GM19239 (cell line): ENCODE measurements at regions not wholly inside any gene's neighbourhood (a gene's known extent, or its start where the extent isn't known, plus 50 kb on each side); places are given as distances from the start of the nearest gene placed in this dataset.

Source experiments
- DNase-seq: peaks from one replicate; pipeline ENCODE4 v3.0.0; 2011; ENCODE audit warnings: low spot score; ENCODE audit not compliant: insufficient read length
- FAIRE-seq: peaks from 2 replicates; lab custom pipeline; 2011; peaks lifted over from hg19 to GRCh38; lab: Jason Lieb, UNC

DNA sequence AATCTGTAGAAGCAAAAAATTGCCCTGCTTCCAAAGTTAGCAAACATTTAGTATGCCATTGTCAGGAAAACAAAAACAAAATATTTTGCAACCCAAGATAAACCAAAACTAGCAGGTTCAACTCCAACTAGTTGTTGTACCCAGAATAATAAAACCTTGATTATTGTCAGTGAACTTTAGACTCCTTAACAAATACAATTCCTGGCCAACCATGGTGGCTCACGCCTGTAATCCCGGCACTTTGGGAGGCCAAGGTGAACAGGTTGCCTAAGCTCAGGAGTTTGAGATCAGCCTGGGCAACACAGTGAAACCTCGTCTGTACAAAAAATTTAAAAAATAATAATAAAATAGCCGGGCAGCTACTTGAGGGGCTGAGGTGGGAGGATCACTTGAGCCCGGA, 53.6 kb upstream of the EPCAM start:
- FAIRE-seq = no peak
- no peak for DNase-seq

DNA sequence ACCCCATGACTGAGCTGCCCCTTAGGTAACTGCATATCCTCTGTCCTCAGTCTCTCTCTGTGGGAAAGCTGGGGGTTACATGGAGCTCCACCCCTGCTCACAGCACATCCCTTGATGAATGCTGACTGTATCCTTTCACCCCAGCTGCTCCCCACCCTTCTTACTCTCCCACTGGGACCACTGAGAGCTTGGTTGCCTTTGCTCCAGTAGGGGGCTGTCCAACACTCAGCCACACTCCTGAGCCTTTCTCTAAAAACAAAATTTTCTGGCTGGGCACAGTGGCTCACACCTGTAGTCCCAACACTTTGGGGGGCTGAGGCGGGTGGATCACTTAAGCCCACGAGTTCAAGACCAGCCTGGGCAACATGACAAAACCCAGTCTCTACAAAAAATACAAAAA, 55.4 kb upstream of the EPCAM start:
- no peak for FAIRE-seq
- no peak for DNase-seq

DNA sequence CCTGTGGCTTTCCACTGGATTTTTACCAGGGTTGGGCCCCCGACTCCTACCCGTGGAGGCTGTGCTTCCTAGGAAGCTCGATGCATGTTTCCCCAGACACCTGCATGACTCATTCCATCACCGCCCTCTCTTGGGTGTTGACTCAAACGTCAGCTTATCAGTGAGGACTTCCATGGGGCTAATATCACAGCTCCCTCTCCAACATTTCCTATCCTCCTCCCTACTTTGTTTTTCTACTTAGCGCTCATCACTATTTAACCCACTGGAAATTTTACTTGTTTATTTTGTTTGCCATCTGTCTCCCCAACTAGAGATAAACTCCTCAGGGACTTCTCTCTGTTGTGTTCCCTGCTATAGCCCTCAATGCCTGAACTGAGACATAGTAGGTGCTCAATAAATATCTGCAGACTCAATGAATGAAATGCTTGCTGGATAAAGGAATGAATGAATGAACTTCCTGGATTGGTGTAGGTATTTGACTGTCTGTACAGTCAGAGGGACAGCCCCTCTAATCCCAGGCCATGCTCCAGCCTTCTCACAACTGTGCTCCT, 55.9 kb upstream of the EPCAM start:
- DNase-seq (no peak), FAIRE-seq (peak; percentile 71)

DNA sequence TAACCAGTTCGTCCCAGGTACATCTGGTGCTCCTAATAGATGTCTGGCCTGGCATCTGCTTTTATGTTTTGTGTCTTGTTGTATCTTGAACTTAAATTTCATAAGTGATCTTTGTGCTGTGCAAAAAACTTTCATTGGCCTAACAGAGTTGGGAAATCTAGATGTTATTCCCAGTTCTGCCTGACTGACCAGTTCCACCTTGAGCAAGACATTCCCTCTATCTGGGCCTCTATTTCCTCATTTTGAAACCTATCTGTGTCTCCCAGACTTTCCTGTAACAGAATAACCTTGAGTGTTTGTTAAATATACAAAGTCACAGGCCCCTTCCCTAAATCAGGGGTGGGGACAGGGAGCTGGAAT, 56.6 kb upstream of the EPCAM start:
- DNase-seq = no peak
- no peak for FAIRE-seq

DNA sequence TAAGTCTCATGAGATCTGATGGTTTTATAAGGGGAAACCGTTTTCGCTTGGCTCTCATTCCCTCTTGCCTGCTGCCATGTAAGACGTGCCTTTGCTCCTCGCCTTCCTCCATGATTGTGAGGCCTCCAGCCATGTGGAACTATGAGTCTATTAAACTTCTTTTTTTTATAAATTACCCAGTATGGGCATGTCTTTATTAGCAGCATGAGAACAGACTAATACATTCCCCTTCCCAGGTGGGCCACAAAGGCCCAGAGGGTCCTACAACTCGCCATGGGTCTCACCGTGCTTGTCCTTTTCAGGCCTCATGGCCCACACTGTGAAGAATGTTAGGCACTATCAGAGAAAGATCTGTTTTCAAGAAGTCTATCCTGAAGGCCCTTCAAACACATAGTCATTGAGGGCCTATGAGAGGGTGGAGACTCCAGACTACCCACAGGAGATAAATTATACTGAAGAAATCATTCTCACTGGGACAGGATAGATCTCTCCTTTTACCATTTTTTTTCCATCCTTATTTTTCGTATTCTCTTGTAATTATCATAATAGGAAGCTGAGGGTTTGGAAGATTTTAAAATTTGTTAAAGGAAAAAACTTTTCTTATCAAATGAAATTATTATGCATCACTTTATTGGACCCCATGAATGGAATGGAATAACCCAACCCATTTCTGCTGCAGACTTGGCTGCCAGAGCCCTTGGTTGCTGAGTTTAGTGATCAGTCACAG, 57.2 kb upstream of the EPCAM start:
- FAIRE-seq = no peak
- no peak for DNase-seq

DNA sequence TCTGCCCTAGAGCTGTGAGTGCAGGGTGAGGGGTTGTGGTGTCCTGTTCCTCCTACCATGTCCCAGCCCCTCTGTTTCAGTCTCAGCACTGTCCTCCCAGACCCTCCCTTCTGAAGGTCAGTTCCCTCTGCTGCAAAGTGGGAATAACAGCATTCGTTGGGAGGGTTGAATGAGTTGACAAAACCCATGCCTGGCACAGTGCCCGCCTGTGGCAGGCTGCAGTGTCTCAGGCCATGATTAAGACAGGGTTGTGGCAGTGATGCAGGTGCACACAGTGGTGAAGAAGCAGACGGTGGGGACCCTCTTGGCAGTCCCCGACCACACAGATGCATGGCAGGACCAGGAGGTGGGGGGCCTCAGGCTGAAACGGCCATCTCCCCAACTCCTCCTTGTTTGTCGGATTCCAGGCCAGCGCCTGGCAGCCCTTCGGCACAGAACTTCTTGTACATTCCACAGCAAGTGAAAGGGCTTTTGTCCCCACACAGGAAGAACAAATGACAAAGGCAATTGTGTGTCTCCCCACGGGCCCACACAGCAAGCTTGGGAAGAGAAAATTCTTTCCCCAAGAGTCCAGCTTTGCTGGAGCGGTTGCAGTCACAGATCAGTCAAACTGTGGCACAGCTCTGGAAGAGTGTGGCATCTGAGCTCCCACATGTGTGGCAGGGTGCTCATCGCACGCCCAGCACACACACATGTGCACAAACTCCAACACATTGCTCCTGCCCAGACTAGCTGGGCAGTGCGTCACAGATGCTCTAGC, 58.1 kb upstream of the EPCAM start:
- DNase-seq (no peak), FAIRE-seq (no peak)

DNA sequence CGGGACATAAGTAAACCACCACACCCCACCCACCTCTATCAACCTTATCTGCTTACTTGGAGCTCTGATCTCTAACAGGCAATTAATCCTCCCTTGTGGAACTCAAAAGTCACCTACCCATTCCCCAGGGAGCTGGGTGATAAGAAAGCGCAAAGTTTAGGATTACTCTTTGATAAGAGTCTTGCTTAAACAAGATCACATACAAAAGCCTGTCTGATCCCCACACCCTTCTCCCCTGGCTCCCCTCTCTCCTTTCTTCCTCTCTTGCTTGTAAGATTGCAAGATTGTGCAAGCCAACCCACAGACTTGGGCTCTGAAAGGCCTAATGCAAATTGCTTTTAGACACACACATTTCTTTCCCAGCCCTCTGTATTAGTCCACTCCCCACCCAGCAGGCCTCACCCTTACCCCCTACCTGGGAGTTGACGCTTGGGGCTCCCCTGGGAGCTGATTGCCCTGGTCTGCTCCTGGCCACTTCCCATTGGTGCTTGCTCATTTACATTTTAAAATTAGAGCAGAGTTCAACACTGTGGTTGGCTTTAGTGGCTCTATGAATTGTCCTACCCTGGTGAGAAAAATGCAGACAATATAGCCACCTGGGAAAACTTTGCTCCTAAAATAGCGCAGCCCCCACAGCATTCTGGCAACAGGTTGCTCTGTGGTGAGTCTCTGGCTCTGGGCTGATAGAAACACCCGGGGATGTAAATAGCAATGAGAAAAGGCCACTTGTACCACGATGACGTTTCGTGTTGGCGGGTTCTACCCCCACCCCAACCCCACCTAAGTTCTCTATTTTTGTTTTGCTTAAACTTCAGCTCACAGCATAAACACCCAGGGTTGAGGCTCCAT, 58.9 kb upstream of the EPCAM start:
- DNase-seq = peak; percentile 71
- peak; percentile 97 for FAIRE-seq

DNA sequence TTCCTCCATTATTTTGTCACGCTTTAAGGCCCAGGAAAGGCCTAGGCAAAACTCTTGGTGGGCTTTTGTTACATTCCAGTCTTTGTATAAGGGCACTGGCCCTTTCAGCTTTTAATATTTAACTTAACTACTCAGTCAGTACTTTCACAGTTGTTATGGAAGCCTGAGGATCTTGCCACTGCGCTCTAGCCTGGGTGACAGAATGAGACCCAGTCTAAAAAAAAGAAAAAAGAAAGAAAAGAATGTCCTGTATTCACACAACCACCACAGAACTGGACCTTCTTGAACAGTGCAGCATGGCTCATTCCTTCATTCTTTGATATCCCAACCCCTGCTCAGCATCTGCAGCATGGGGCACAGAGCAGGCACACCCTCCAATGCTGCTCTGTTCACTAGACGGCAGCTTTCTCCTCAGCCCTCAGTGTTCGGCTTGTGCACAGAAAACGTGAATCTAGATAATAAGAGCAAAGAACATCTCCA, 59.6 kb upstream of the EPCAM start:
- FAIRE-seq = no peak
- no peak for DNase-seq

DNA sequence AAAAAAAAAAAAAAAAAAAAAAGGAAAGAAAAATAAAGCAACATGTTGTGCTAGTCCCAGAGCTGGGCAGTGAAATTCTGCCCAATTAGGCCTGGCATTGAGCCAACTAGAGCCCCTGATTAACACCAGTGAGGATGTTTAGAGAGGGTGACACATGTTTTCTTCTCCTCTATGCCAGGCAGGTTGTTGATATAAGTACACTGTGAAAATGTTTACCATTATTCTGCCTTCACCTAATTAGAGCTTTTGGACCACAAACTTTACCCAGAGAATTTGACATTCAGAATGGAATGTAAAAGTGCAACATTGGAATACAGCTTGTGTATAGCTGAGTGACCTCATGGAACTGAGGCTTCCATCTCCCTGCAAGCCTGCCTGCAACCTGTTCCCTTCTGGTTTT, 62.0 kb upstream of the EPCAM start:
- FAIRE-seq (no peak), DNase-seq (no peak)

DNA sequence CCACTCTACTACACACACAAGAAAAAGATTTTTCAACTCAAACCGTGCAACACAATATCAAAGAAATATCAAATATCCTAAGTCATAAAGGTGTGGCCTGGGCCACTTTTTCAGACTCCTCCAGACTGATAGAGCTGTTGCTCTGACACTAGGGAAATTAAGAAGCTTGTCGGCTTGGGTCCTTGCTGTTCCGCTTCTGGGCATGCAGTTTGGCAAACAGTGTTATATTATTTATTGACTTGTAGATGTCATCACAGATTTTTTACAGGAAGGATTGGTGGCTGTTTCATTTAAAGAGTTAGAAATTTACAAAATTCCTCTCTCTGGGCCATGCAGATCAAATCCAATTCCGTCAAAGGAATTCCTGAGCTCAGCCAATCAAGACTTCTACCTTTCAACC, 64.5 kb upstream of the EPCAM start:
- DNase-seq (no peak), FAIRE-seq (no peak)

DNA sequence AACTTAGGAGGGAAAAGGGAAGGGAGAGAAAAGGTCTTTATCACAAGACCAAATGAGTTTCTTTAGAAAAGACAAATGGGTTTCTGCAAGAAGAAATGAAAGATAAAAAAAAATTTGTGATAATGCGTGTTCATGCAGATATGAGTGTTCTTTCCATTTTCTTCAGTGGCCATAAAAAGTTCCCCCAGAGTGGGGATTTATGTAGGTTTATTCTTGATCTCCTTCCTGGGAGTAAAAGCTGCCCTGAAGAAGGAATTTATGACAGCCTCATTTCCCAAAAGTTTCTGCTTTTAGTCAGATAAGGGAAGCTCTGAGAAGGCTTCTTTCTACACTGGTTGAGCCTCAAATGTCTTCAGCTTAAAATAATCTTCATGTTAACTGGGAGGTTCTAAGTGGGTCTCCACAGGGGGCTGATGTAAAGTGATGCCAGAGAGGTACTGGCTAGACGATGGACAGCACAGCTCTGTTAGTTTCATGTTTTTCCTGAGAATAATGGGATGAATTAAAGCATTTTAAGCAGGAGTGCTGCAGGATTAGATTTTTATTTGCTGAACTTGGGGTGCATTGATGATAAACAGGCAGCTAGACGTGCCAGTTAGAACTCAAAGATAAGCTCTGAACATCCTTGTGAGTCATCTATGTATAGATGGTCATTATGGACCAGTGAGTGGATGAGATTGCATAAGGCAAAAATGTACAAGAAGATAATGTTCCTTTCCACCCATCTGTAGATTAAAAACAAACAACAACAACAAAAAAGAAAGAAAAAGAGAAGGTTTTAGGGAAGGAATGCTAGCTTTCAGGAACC, 65.6 kb upstream of the EPCAM start:
- FAIRE-seq (no peak), DNase-seq (no peak)

DNA sequence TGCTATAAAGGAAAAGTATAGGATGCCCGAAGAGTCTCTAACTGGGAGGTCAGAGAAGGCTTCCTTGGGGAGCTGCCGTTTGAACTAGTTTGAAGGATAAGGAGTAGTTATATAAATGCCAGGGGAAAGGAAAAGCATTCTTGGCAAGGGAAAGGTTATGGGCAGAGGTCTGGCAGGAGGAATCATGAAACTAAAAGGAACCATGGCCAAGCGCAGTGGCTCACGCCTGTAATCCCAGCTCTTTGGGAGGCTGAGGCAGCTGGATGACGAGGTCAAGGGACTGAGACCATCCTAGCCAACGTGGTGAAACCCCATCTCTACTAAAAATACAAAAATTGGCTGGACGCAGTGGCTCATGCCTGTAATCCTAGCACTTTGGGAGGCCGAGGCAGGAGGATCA, 66.8 kb upstream of the EPCAM start:
- FAIRE-seq = no peak
- DNase-seq = no peak

DNA sequence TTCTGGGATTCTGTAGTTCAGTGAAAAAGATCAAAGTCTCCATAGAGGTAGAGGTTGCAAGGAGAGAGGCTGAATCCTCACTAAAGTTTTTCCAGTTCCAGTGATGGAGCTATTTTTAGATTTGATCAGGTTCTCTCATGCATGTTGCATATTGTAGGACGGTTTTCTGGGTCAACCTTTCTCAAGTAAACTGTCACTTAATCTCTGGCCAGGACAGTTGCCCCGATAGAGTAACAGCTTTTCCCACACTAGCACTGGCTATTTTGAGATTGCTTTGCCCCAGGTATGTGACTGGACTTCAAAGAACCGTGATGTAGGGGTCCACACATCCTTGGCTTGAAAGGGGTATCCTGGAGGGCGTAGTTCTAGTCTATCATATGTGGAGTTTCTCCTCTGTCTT, 67.4 kb upstream of the EPCAM start:
- FAIRE-seq (no peak), DNase-seq (no peak)

DNA sequence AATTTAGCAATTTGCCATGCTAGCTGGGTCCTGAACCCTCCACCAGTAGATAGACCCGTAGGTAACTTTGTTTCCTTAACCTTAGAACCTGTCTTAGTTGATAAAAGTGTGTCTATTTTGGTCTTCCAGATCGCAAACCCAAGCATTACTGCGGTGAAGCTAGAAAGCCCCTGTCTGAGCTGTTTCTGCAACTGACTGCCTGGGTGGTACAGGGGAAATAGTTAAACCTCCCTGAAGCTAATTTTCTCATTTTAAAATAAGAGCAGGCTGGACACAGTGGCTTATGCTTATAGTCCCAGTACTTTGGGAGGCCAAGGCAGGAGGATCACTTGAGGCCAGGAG, 67.9 kb upstream of the EPCAM start:
- DNase-seq (no peak), FAIRE-seq (no peak)

DNA sequence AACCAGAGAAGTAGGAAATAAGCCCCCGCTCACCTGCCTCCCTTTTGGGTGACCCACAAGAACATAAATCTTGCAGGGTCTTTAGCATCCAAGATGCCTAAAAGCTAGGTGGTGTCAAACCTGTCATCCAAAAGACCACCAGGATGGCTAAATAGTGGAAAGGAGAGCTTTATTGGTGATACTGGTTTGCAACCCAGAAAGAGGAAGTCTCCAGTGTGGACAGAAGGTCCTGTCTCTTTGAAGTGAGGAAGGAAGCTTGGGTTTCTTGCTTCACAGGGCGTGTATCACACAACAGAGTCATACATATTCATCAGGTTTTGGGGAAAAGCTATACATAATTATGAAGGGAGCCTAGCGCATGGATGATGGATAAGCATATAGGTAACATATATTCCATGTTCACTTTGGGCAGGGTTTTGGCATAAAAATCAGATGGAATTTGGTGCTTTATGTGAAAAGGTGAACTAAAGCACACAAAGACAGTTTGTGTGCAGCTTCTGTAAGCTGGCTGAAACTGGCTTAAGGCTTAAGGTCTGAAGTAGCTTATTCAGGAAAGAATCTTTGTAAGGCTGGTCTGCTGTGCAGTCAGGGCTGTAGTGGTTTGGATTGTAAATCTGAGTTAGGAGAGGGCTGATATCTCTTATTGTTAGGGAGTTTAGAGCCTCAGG, 68.4 kb upstream of the EPCAM start:
- DNase-seq (no peak), FAIRE-seq (peak; percentile 85)

DNA sequence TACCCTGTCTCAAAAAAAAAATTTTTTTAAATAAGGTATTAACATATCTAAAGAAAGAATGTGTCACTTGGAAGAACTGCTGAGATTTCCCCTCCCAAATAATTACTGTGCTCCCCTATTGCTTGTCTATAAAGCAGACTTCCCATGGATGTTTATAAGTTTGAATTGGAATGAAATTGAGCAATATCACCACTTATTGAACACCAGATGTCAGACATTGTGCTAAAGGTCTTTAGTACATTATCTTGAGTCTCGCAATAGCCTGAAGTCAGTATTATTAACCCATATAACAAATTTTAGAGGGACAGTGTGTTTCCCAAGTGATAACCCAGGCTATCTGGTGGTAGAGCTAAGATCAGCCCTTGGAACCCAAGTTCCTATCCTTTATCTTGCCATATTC, 69.0 kb upstream of the EPCAM start:
- DNase-seq (no peak), FAIRE-seq (no peak)

DNA sequence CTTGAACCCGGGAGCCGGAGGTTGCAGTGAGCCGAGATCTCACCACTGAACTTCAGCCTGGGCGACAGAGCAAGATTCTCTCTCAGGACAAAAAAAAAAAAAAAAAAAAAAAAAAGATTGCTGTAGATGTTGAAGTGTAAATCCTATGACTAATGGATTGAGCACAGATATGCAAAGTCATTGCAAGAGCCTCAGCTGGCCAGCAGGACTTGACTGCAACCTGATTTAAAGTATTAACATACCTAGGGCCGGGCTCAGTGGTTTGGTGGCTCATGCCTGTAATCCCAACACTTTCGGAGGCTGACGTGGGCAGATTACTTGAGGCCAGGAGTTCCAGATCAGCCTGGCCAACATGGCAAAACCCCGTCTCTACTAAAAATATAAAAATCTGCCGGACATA, 69.6 kb upstream of the EPCAM start:
- FAIRE-seq (no peak), DNase-seq (no peak)

DNA sequence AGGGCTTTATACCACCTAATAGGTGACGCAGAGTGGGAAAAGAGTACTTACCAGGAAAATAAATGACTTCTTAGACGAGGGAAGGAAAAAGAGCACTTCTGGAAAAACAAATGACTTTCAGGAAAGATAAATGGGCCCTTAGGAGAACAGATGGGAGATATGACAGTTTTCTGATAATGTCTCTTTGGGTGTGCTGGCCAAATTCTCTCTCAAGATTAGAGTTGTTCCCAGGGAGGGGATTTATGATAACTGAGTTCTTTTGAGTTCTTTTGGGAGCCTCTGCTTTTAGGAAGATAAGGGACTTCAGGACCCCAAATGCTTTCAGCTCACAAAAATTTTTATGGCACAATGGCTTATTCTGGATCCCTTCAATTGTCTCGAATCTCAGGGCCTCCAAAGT, 70.3 kb upstream of the EPCAM start:
- no peak for DNase-seq
- FAIRE-seq = no peak

DNA sequence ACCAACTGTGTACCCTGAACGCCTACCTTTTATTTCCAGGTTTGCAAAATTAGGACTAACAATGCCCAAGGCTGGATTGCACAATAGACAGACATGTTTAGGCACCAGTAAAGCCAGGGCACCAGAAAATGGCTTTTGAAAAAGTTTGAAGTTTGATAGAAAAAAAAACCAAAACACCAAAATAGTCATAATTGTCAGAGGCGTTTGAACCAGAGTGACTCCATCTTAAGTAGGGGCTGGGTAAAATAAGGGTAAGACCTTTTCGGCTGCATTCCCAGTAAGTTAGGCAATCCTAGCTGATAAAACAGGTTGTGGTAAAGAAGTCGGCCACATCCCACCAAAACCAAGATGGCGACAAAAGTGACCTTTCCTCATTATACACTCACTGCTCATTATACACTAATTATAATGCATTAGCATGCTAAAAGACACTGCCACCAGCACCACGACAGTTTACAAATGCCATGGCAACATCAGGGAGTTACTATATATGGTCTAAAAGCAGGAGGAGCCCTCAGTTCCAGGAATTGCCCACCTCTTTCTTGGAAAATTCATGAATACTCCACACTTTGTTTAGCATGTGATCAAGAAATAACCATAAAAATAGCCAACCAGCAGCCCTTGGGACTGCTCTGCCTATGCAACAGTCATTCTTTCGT, 71.2 kb upstream of the EPCAM start:
- DNase-seq = no peak
- no peak for FAIRE-seq
